ES-I3 (cell line): ENCODE measurements at regions not wholly inside any gene's neighbourhood (a gene's known extent, or its start where the extent isn't known, plus 50 kb on each side); places are given as distances from the start of the nearest gene placed in this dataset.
"Not testable (repeated sequence)": the region's sequence is repeated elsewhere in the genome, so short reads cannot be mapped to it uniquely, and the experiment has no call there.

Source experiments
- H3K36me3 ChIP-seq: 2 replicates; pipeline ENCODE4 v1.6.1; 2013; ENCODE audit warnings: mild to moderate bottlenecking, low read length, control low read depth, moderate library complexity; ENCODE audit not compliant: insufficient read depth
- H3K4me1 ChIP-seq: 2 replicates; pipeline ENCODE4 v1.6.1; 2013; ENCODE audit warnings: mild to moderate bottlenecking, control low read depth, low read length; ENCODE audit not compliant: insufficient read depth
- H3K9ac ChIP-seq: 2 replicates; pipeline ENCODE4 v1.6.1; 2013; ENCODE audit warnings: low read depth, mild to moderate bottlenecking, low read length, moderate library complexity
- H3K9me3 ChIP-seq: 2 replicates; pipeline ENCODE4 v1.6.1; 2013; ENCODE audit warnings: mild to moderate bottlenecking, low read length, moderate library complexity; ENCODE audit not compliant: control insufficient read depth, insufficient read depth

GRCh38 chr12:107378609-107379008, 285.3 kb upstream of the CRY1 start:
- H3K4me1 ChIP-seq, result peaks cover 11% of the 10 kb centered on the region
- H3K9ac ChIP-seq, result no peak overlapping the region
- no peaks in the 10 kb centered on the region for H3K36me3 ChIP-seq
- H3K9me3 ChIP-seq, result peaks cover 3% of the 10 kb centered on the region; the same call in 1 of the 2 replicates

GRCh38 chr12:107379142-107379851, 285.9 kb upstream of the CRY1 start:
- not testable (repeated sequence) for H3K9ac ChIP-seq, H3K36me3 ChIP-seq, H3K4me1 ChIP-seq, H3K9me3 ChIP-seq

GRCh38 chr12:107379852-107380567, 286.7 kb upstream of the CRY1 start:
- H3K36me3 ChIP-seq, result no peaks in the 10 kb centered on the region
- no peak overlapping the region for H3K9ac ChIP-seq
- H3K4me1 ChIP-seq, result peaks cover 7% of the 10 kb centered on the region; the same call in 1 of the 2 replicates
- H3K9me3 ChIP-seq, result peaks cover 3% of the 10 kb centered on the region; the same call in 1 of the 2 replicates

GRCh38 chr12:107384645-107385044, 291.3 kb upstream of the CRY1 start:
- Histone ChIP-seq H3K4me1 (peaks cover 22% of the 10 kb centered on the region), H3K36me3 (no peaks in the 10 kb centered on the region), H3K9me3 (peaks cover 3% of the 10 kb centered on the region; the same call in 1 of the 2 replicates), H3K9ac (no peak overlapping the region)

- Histone ChIP-seq H3K36me3 (no peaks in the 10 kb centered on the region), H3K9me3 (peaks cover 3% of the 10 kb centered on the region; the same call in 1 of the 2 replicates), H3K4me1 (peaks cover 16% of the 10 kb centered on the region), H3K9ac (no peak overlapping the region)
Observed at GRCh38 chr12:107385509-107385908, 292.2 kb upstream of the CRY1 start.

GRCh38 chr12:107386569-107386968, 293.2 kb upstream of the CRY1 start:
- Histone ChIP-seq H3K9me3 (peaks cover 3% of the 10 kb centered on the region; the same call in 1 of the 2 replicates), H3K4me1 (peaks cover 16% of the 10 kb centered on the region), H3K9ac (no peak overlapping the region), H3K36me3 (no peaks in the 10 kb centered on the region)

GRCh38 chr12:107388263-107388662, 294.9 kb upstream of the CRY1 start:
- Histone ChIP-seq H3K36me3 (no peaks in the 10 kb centered on the region), H3K9ac (no peak overlapping the region), H3K4me1 (peaks cover 16% of the 10 kb centered on the region), H3K9me3 (peaks cover 3% of the 10 kb centered on the region; the same call in 1 of the 2 replicates)

- H3K9me3 ChIP-seq, result peaks cover 3% of the 10 kb centered on the region; the same call in 1 of the 2 replicates
- H3K9ac ChIP-seq, result no peak overlapping the region
- H3K36me3 ChIP-seq, result no peaks in the 10 kb centered on the region
- peaks cover 13% of the 10 kb centered on the region for H3K4me1 ChIP-seq
Observed at GRCh38 chr12:107390414-107390813, 295.2 kb upstream of the PWP1 start.

GRCh38 chr12:107393043-107393717, 292.4 kb upstream of the PWP1 start:
- peaks cover 15% of the 10 kb centered on the region for H3K4me1 ChIP-seq
- H3K36me3 ChIP-seq, result no peaks in the 10 kb centered on the region
- H3K9ac ChIP-seq, result no peak overlapping the region
- H3K9me3 ChIP-seq, result peaks cover 3% of the 10 kb centered on the region; the same call in 1 of the 2 replicates

- Histone ChIP-seq H3K36me3 (no peaks in the 10 kb centered on the region), H3K9me3 (no peaks in the 10 kb centered on the region), H3K4me1 (peaks cover 25% of the 10 kb centered on the region), H3K9ac (no peak overlapping the region)
Observed at GRCh38 chr12:107394693-107395092, 290.9 kb upstream of the PWP1 start.

- H3K9ac ChIP-seq, result no peak overlapping the region
- peaks cover 29% of the 10 kb centered on the region for H3K4me1 ChIP-seq
- no peaks in the 10 kb centered on the region for H3K36me3 ChIP-seq
- no peaks in the 10 kb centered on the region for H3K9me3 ChIP-seq
Observed at GRCh38 chr12:107395817-107396216, 289.8 kb upstream of the PWP1 start.

GRCh38 chr12:107396991-107397390, 288.6 kb upstream of the PWP1 start:
- Histone ChIP-seq H3K36me3 (no peaks in the 10 kb centered on the region), H3K4me1 (peaks cover 29% of the 10 kb centered on the region), H3K9me3 (no peaks in the 10 kb centered on the region), H3K9ac (no peak overlapping the region)

GRCh38 chr12:107397890-107398500, 287.6 kb upstream of the PWP1 start:
- H3K9me3 ChIP-seq, result no peaks in the 10 kb centered on the region
- H3K36me3 ChIP-seq, result no peaks in the 10 kb centered on the region
- H3K9ac ChIP-seq, result no peak overlapping the region
- H3K4me1 ChIP-seq, result peaks cover 29% of the 10 kb centered on the region

- Histone ChIP-seq H3K36me3 (no peaks in the 10 kb centered on the region), H3K9ac (no peak overlapping the region), H3K9me3 (no peaks in the 10 kb centered on the region), H3K4me1 (peaks cover 29% of the 10 kb centered on the region)
Observed at GRCh38 chr12:107399046-107399445, 286.6 kb upstream of the PWP1 start.
